ENCODE measurements at regions not wholly inside any gene's neighbourhood (a gene's known extent, or its start where the extent isn't known, plus 50 kb on each side); places are given as distances from the start of the nearest gene placed in this dataset.

DNA sequence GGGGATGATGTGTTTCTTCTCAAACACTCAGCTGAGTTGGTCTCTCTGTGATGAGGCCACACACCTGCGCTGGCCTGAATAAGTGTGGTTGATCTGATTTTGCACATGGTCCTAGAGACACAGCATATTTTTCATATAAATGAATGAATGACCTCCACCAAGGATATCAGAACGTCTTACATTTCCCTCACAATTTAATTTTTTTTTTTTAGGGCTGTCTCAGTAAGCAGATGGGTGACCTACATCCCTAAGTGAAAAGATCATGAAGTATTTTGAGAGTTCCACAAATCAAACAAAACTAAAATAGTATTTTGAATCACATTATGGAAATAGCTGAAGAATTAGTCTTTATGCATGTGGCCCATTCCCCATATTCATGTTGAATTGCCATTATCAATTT, 333.7 kb upstream of the TMTC1 start:
- TF ChIP-seq, protein P1, sequence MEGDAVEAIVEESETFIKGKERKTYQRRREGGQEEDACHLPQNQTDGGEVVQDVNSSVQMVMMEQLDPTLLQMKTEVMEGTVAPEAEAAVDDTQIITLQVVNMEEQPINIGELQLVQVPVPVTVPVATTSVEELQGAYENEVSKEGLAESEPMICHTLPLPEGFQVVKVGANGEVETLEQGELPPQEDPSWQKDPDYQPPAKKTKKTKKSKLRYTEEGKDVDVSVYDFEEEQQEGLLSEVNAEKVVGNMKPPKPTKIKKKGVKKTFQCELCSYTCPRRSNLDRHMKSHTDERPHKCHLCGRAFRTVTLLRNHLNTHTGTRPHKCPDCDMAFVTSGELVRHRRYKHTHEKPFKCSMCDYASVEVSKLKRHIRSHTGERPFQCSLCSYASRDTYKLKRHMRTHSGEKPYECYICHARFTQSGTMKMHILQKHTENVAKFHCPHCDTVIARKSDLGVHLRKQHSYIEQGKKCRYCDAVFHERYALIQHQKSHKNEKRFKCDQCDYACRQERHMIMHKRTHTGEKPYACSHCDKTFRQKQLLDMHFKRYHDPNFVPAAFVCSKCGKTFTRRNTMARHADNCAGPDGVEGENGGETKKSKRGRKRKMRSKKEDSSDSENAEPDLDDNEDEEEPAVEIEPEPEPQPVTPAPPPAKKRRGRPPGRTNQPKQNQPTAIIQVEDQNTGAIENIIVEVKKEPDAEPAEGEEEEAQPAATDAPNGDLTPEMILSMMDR (IDR thresholded peaks at IDR 0.05): no peak
- TF ChIP-seq EHMT2 (IDR thresholded peaks at IDR 0.05; ENCODE audit: low read depth) (no peak), EP300 (IDR thresholded peaks at IDR 0.05) (no peak), POLR2A (IDR thresholded peaks at IDR 0.05; ENCODE audit: low read length) (no peak), RAD21 (conservative IDR thresholded peaks at IDR 0.05 in 1 of 2, IDR thresholded peaks at IDR 0.05 in 1 of 2) (no peak), JUNB (IDR thresholded peaks at IDR 0.05) (no peak), ESRRA (IDR thresholded peaks at IDR 0.05; ENCODE audit: borderline replicate concordance, low read length) (no peak), RFX5 (IDR thresholded peaks at IDR 0.05) (no peak), RCOR1 (IDR thresholded peaks at IDR 0.05; ENCODE audit: low read depth, low read length) (no peak)
- TF ChIP-seq, protein P2, sequence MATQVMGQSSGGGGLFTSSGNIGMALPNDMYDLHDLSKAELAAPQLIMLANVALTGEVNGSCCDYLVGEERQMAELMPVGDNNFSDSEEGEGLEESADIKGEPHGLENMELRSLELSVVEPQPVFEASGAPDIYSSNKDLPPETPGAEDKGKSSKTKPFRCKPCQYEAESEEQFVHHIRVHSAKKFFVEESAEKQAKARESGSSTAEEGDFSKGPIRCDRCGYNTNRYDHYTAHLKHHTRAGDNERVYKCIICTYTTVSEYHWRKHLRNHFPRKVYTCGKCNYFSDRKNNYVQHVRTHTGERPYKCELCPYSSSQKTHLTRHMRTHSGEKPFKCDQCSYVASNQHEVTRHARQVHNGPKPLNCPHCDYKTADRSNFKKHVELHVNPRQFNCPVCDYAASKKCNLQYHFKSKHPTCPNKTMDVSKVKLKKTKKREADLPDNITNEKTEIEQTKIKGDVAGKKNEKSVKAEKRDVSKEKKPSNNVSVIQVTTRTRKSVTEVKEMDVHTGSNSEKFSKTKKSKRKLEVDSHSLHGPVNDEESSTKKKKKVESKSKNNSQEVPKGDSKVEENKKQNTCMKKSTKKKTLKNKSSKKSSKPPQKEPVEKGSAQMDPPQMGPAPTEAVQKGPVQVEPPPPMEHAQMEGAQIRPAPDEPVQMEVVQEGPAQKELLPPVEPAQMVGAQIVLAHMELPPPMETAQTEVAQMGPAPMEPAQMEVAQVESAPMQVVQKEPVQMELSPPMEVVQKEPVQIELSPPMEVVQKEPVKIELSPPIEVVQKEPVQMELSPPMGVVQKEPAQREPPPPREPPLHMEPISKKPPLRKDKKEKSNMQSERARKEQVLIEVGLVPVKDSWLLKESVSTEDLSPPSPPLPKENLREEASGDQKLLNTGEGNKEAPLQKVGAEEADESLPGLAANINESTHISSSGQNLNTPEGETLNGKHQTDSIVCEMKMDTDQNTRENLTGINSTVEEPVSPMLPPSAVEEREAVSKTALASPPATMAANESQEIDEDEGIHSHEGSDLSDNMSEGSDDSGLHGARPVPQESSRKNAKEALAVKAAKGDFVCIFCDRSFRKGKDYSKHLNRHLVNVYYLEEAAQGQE (IDR thresholded peaks at IDR 0.05): no peak
- TF ChIP-seq, protein P3, sequence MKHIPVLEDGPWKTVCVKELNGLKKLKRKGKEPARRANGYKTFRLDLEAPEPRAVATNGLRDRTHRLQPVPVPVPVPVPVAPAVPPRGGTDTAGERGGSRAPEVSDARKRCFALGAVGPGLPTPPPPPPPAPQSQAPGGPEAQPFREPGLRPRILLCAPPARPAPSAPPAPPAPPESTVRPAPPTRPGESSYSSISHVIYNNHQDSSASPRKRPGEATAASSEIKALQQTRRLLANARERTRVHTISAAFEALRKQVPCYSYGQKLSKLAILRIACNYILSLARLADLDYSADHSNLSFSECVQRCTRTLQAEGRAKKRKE (CRISPR knock-in tag; IDR thresholded peaks at IDR 0.05; ENCODE audit: low read depth): no peak
- TF ChIP-seq, protein P4, sequence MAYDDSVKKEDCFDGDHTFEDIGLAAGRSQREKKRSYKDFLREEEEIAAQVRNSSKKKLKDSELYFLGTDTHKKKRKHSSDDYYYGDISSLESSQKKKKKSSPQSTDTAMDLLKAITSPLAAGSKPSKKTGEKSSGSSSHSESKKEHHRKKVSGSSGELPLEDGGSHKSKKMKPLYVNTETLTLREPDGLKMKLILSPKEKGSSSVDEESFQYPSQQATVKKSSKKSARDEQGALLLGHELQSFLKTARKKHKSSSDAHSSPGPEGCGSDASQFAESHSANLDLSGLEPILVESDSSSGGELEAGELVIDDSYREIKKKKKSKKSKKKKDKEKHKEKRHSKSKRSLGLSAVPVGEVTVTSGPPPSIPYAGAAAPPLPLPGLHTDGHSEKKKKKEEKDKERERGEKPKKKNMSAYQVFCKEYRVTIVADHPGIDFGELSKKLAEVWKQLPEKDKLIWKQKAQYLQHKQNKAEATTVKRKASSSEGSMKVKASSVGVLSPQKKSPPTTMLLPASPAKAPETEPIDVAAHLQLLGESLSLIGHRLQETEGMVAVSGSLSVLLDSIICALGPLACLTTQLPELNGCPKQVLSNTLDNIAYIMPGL (CRISPR knock-in tag; IDR thresholded peaks at IDR 0.05; ENCODE audit: borderline replicate concordance): no peak
- TF ChIP-seq, protein P5, sequence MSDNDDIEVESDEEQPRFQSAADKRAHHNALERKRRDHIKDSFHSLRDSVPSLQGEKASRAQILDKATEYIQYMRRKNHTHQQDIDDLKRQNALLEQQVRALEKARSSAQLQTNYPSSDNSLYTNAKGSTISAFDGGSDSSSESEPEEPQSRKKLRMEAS (IDR thresholded peaks at IDR 0.05): no peak

Data from A549 (cell line).